IMR-90 (cell line): ENCODE measurements at regions not wholly inside any gene's neighbourhood (a gene's known extent, or its start where the extent isn't known, plus 50 kb on each side); places are given as distances from the start of the nearest gene placed in this dataset.

Source experiments
- CEBPB ChIP-seq: IDR thresholded peaks from 2 replicates; pipeline ENCODE4 v1.6.1; 2012; ENCODE audit warnings: low read depth, low read length, improper control_type of control experiment
- CHD1 ChIP-seq: IDR thresholded peaks from 2 replicates; pipeline ENCODE4 v1.6.1; 2012; ENCODE audit warnings: low read depth, low read length, improper control_type of control experiment
- CTCF ChIP-seq: conservative IDR thresholded peaks from 2 replicates; pipeline ENCODE4 v1.5.1; 2012; ENCODE audit warnings: mild to moderate bottlenecking, low read depth, low read length, improper control_type of control experiment
- FOS ChIP-seq: fragments of 150-350 bp; IDR thresholded peaks from 2 replicates; pipeline ENCODE4 v1.6.1; 2016; ENCODE audit warnings: low read depth, low read length
- RAD21 ChIP-seq: IDR thresholded peaks from 2 replicates; pipeline ENCODE4 v1.6.1; 2012; ENCODE audit warnings: low read length, improper control_type of control experiment
- USF2 ChIP-seq: fragments of 150-350 bp; IDR thresholded peaks from 2 replicates; pipeline ENCODE4 v1.6.1; 2017; ENCODE audit warnings: mild to moderate bottlenecking, antibody characterized with exemption, low read length, low read depth

GRCh38 chr18:44586782-44587524 lies 93.7 kb upstream of the SETBP1 start:
- TF ChIP-seq USF2 (no peak), CTCF (no peak), RAD21 (no peak), FOS (no peak), CHD1 (no peak), CEBPB (no peak)
